ENCODE measurements at regions not wholly inside any gene's neighbourhood (a gene's known extent, or its start where the extent isn't known, plus 50 kb on each side); places are given as distances from the start of the nearest gene placed in this dataset.
"Not testable (repeated sequence)": the region's sequence is repeated elsewhere in the genome, so short reads cannot be mapped to it uniquely, and the experiment has no call there.

- DNase-seq = no peak
Measured at GRCh38 chr4:82171531-82172155, 202.1 kb downstream of the HNRNPD start.

- no peak for DNase-seq
Measured at GRCh38 chr4:82149750-82150149, 224.0 kb downstream of the HNRNPD start.

- no peak for DNase-seq
Measured at GRCh38 chr4:82145850-82146249, 227.9 kb downstream of the HNRNPD start.

- no peak for DNase-seq
Measured at GRCh38 chr4:82140422-82140821, 233.4 kb downstream of the HNRNPD start.

- DNase-seq = no peak
Measured at GRCh38 chr4:82139287-82139686, 234.5 kb downstream of the HNRNPD start.

GRCh38 chr4:82138374-82138773 lies 235.4 kb downstream of the HNRNPD start:
- no peak for DNase-seq

GRCh38 chr4:82136161-82136801 lies 237.5 kb downstream of the HNRNPD start:
- DNase-seq = no peak

- DNase-seq = no peak
Measured at GRCh38 chr4:82128355-82128754, 245.4 kb downstream of the HNRNPD start.

- DNase-seq = no peak
Measured at GRCh38 chr4:82126512-82127040, 247.2 kb downstream of the HNRNPD start.

GRCh38 chr4:82125787-82126297 lies 247.9 kb downstream of the HNRNPD start:
- no peak for DNase-seq

- DNase-seq = no peak
Measured at GRCh38 chr4:82124932-82125786, 248.6 kb downstream of the HNRNPD start.

GRCh38 chr4:82124365-82124764 lies 249.4 kb downstream of the HNRNPD start:
- DNase-seq = no peak

- no peak for DNase-seq
Measured at GRCh38 chr4:82123934-82124333, 249.9 kb downstream of the HNRNPD start.

- DNase-seq = not testable (repeated sequence)
Measured at GRCh38 chr4:82115183-82115582, 258.6 kb downstream of the HNRNPD start.

GRCh38 chr4:82108506-82108905 lies 265.3 kb downstream of the HNRNPD start:
- DNase-seq = no peak

- no peak for DNase-seq
Measured at GRCh38 chr4:82104578-82104977, 269.2 kb downstream of the HNRNPD start.

GRCh38 chr4:82099928-82100579 lies 273.7 kb downstream of the HNRNPD start:
- no peak for DNase-seq

- no peak for DNase-seq
Measured at GRCh38 chr4:82097504-82097903, 276.3 kb downstream of the HNRNPD start.

GRCh38 chr4:82090717-82091116 lies 283.1 kb downstream of the HNRNPD start:
- no peak for DNase-seq

GRCh38 chr4:82084747-82085146 lies 289.0 kb downstream of the HNRNPD start:
- no peak for DNase-seq

GRCh38 chr4:82077471-82077995 lies 296.3 kb downstream of the HNRNPD start:
- not testable (repeated sequence) for DNase-seq

- DNase-seq = no peak
Measured at GRCh38 chr4:82076809-82077208, 297.0 kb downstream of the HNRNPD start.

GRCh38 chr4:82076359-82076758 lies 297.4 kb downstream of the HNRNPD start:
- DNase-seq = no peak
